Suppressor macrophage (primary cell): ENCODE measurements at regions not wholly inside any gene's neighbourhood (a gene's known extent, or its start where the extent isn't known, plus 50 kb on each side); places are given as distances from the start of the nearest gene placed in this dataset.

Experiments used
- DNase-seq, 4 experiments: peaks; one replicate each; pipeline ENCODE4 v3.0.0-alpha.2; 2020 to 2022

DNA sequence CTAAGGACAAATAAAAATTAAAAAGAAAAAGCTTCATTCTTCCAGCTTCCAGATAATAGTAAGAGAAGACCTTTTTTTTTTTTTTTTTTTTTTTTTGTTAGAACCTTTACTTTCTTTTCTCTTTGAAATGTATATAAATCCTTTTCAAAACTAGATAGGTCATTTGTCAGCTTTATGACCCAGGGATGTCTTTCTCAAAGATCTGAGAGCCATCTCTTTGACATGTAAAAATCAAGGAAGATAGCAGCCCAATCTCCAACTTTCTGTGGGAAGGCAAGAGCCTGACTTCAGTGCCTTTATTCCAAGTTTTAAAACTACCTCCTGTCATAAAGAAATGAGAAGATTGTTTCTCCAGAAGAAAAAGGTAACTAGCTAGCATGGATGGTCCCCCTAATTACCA, 203.3 kb upstream of the LRFN5 start:
- no peak for DNase-seq

- DNase-seq = no peak
Measured at GRCh38 chr14:41397926-41398325, 208.8 kb upstream of the LRFN5 start.

DNA sequence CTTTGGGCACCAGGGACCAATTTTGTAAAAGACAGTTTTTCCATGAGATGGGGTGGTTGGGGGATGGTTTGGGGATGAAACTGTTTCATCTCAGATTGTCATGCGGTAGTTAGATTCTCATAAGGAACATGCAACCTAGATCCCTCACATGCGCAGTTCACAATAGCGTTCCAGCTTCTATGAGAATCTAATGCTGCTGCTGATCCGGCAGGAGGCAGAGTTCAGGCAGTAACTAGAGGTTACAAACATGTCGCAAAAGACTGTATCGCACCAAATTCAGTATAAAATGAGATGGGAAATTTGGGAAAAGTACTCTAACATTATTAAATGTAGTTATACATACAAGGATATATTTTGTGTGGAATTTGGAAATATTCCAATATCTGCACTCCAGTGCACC, 213.2 kb upstream of the LRFN5 start:
- DNase-seq = no peak

DNA sequence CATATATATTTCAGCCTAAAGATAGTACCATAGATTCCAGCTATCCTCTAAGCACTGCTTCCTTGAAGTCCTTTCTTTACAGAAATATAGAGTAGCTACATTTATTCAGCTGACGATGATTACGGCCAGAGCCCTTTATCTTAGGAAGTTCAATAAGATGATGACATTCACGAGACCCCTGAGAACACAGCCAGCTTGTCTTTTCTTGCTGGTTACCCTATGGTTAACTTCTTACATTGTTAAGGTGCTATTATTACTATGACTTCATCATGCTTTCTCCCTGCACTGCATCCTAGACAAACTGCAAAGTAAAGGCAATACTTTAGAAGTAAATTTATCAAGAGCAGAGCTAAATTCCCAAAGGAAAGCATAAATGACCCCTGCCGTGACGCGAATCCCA, 214.4 kb upstream of the LRFN5 start:
- DNase-seq = no peak

GRCh38 chr14:41389355-41389754, 217.3 kb upstream of the LRFN5 start:
- no peak for DNase-seq

GRCh38 chr14:41385797-41386196, 220.9 kb upstream of the LRFN5 start:
- no peak for DNase-seq

- no peak for DNase-seq
Measured at GRCh38 chr14:41380017-41380416, 226.7 kb upstream of the LRFN5 start.

DNA sequence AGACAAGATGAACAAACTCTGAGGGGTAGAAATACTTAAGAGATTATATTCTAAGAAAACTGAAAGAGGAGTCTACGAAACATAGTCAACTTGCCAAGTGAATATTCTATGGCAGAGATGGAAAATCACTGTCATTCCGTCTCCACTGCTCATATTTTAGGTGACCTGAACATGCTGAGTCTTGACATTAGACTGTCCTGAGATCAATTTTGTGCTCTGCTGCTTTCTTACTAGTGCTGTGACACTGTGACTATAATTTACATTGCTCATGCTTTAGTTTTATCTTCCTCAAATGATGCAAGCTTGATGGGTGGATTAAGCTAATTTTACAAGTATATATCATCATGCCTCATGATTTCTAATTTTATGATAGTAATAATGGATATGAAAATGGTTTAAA, 228.2 kb upstream of the LRFN5 start:
- DNase-seq = no peak

- DNase-seq = no peak
Measured at GRCh38 chr14:41377932-41378331, 228.7 kb upstream of the LRFN5 start.

DNA sequence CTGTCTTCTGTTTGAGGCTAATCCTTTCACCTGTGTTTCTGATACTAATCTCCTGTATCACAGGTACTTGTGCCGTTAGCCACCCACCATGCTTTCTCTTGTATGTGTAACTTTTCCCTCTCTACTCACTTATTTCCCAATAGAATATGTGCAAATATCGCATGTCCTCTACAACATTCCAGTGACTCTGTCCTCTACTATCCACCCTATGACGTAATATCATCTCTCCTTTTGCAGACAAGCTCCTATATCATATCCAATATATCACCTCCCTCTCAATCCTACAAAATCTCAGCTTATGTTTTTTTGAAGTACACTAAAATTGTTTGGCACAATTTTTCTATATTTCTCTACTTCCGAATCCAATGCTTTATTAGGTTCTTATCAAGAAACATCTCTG, 232.6 kb upstream of the LRFN5 start:
- no peak for DNase-seq

GRCh38 chr14:41362139-41362538, 244.5 kb upstream of the LRFN5 start:
- no peak for DNase-seq

DNA sequence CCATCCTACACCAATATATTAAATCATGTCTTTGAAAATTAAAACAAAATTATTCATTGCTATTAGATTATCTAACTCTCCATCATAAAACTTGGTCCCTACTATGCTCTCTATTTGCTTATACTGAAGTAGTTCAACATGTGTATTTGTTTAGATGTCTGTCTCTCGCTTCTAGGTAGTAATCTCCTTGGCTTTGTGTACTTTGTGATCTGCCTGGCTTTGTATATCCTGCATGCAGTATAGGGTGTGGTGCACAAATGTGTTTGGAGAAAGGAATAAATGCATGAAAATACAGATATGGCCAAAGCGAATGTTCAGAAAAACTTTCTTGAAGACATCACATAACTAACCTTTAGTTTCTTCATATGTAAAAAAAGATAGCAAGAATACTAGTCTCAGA, 246.6 kb upstream of the LRFN5 start:
- no peak for DNase-seq

DNA sequence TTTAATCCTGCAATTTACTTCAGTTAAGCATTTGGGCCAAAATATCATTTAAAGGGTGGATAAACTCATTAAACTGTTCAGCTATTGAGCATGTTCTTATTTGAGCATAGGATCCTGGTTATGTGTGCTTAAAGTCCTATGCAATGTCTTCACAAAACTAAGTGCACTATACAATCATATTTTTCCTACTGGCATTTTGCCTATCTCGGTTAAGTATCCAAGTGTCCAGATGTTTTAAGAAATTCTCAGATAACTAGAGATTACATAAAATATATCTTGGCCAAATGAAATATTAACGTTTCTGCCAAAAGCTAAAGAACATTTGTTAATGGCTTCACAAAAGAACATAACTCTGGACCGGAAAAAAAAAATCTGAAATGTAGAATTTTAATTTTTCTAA, 250.8 kb upstream of the LRFN5 start:
- no peak for DNase-seq

DNA sequence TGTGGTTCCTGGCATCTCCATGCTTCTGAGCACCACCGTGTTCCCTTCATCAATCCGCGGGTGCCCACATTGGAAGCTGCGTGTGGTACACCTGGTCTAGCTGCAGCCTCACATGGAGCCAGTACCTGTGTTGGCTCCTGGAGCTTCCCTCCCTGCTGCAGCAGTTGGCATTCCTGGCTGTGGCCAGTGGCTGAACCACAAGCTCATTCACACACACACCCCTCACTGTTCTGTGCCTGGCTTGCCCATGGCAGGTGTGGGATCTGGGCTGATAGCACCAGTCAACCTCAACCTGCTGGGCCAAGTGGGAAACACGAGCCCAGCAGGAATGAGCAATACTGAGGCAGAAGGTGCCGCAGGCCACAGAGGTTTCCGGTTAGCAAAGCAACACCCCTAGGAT, 256.2 kb upstream of the LRFN5 start:
- no peak for DNase-seq

- DNase-seq = no peak
Measured at GRCh38 chr14:41349289-41349910, 257.3 kb upstream of the LRFN5 start.

GRCh38 chr14:41343857-41344256, 262.8 kb upstream of the LRFN5 start:
- DNase-seq = no peak

GRCh38 chr14:41313196-41313595, 293.5 kb upstream of the LRFN5 start:
- no peak for DNase-seq

- DNase-seq = no peak
Measured at GRCh38 chr14:41303506-41303905, 303.2 kb upstream of the LRFN5 start.

- no peak for DNase-seq
Measured at GRCh38 chr14:41302776-41303175, 303.9 kb upstream of the LRFN5 start.

DNA sequence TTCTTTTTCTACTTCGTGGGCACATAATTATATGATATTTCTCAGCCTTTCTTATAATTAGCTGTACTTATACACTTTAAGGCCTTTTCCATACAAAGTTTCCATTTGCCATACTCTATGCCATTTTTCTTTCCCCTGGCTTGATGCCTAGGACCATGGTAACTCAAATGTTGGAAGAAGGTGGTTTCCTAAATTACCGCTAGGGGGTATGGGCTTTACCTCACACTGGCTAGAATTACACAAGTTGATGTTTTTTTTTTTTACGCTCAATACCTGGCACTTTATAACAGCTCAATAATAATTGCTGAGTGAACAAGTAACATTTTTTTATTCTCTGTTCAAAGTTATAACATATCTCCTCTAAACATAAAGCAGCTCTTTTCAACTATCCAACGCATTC, 306.8 kb upstream of the LRFN5 start:
- no peak for DNase-seq

GRCh38 chr14:41298328-41298690, 308.4 kb upstream of the LRFN5 start:
- no peak for DNase-seq

DNA sequence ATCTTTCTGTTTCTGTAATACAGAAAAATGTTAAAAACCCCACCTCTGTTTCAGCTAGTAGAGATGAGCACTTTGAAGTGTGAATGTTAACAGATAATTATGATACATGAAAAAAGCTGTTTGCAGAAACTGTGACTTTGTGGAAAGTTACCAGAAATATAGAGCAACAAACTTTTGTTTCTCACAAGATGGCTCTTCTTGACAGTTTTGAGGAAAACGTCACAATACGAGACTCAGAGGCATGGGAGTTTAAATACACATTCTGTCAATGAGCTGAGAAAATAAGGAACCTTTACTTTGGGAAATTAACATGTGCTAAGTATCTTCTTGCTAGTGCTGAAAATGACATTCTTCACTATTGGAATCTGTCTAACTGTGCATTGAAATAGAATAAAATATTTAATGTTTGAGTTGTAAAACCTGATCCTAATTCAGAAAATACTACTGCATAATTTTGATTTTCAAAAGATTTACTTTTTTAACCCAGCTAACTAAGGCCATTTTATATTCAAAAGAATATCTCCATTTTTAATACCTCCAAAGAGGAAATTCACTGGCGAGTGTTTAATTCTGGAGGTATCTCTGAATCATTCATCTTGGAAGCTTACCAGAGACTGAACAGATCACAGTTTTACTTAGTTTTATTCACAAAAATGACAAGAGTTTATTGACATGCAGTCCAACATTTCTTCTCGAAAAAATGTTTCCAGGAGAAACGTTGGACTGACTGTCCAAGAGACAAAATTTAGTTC, 308.9 kb upstream of the LRFN5 start:
- no peak for DNase-seq

- DNase-seq = no peak
Measured at GRCh38 chr14:41295734-41296133, 310.9 kb upstream of the LRFN5 start.

DNA sequence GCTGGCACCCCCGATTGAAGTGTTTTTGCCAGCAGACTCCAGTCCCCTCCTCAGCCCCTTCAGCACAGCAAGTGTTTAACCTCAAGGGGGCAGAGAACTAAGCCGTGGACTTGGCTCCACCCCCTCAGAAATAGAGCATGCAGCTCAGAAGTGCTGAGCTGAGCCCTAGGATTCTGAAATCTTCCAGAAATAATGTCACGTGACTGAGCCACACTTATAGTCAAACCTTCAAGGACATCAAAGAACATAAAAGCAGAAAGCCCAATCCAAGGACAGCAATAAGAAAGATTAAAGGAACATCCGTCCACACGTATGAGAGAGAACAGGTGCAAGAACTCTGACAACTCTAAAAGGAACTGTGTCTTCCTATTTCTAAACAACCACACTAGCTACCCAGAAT, 317.7 kb upstream of the LRFN5 start:
- no peak for DNase-seq
